WTC11 (cell line): ENCODE measurements at regions not wholly inside any gene's neighbourhood (a gene's known extent, or its start where the extent isn't known, plus 50 kb on each side); places are given as distances from the start of the nearest gene placed in this dataset.

Experiments
- ATAC-seq: fragments of 200-7000 bp; cut with Tn5 transposase; 2 replicates; pipeline ENCODE4 v1.10.0; 2021; ENCODE audit warnings: mild to moderate bottlenecking, moderate library complexity
- CTCF ChIA-PET: fragments of 300-600 bp; sonication (Branson Sonifier 250); formaldehyde crosslinking; loops from one replicate; lab custom pipeline; 2021; ENCODE audit warnings: antibody characterized with exemption; lab: Charles Lee
- POLR2A ChIA-PET: fragments of 350-600 bp; sonication (Branson Sonifier 250); formaldehyde crosslinking; loops from one replicate; lab custom pipeline; 2021; ENCODE audit warnings: antibody characterized with exemption; lab: Charles Lee
- DNase-seq: peaks from one replicate; pipeline ENCODE4 v3.0.0; 2021; ENCODE audit warnings: low spot score
- H3K27ac Mint-ChIP-seq: 2 replicates; pipeline ENCODE4 v1.8.0; 2021; ENCODE audit warnings: mixed read lengths
- H3K27me3 Mint-ChIP-seq: 2 replicates; pipeline ENCODE4 v1.8.0; 2021; ENCODE audit warnings: low read depth, mild to moderate bottlenecking, moderate library complexity, mixed read lengths
- H3K36me3 Mint-ChIP-seq: 2 replicates; pipeline ENCODE4 v1.8.0; 2021; ENCODE audit warnings: mixed read lengths
- H3K4me1 Mint-ChIP-seq: 2 replicates; pipeline ENCODE4 v1.8.0; 2022; ENCODE audit warnings: mixed read lengths
- H3K4me3 Mint-ChIP-seq: 2 replicates; pipeline ENCODE4 v1.8.0; 2021; ENCODE audit warnings: mild to moderate bottlenecking, moderate library complexity, mixed read lengths
- H3K9me3 Mint-ChIP-seq: 2 replicates; pipeline ENCODE4 v1.8.0; 2021; ENCODE audit warnings: mixed read lengths
- CBFB ChIP-seq: sonication (generic); formaldehyde crosslinking; IDR thresholded peaks from 2 replicates; pipeline ENCODE4 v1.8.1; 2022; ENCODE audit warnings: mild to moderate bottlenecking, low read depth, missing genetic modification reagents
- FOXK1 ChIP-seq: sonication (generic); formaldehyde crosslinking; IDR thresholded peaks from 2 replicates; pipeline ENCODE4 v1.8.0; 2022; ENCODE audit warnings: mild to moderate bottlenecking, moderate library complexity, missing genetic modification reagents
- GRHL2 ChIP-seq: fragments of 250-450 bp; sonication (Bioruptor Pico); IDR thresholded peaks from 2 replicates; pipeline ENCODE4 v1.8.0; 2022; ENCODE audit warnings: mild to moderate bottlenecking, moderate library complexity; ENCODE audit not compliant: insufficient replicate concordance, severe bottlenecking
- JAZF1 ChIP-seq: fragments of 250-450 bp; sonication (Bioruptor Pico); IDR thresholded peaks from 2 replicates; pipeline ENCODE4 v1.9.0; 2021; ENCODE audit warnings: moderate library complexity, mild to moderate bottlenecking, inconsistent platforms
- KAT7 ChIP-seq: sonication (generic); formaldehyde crosslinking; IDR thresholded peaks from 2 replicates; pipeline ENCODE4 v1.8.1; 2023; ENCODE audit warnings: missing genetic modification reagents, mild to moderate bottlenecking, borderline replicate concordance
- MYBL2 ChIP-seq: sonication (generic); formaldehyde crosslinking; IDR thresholded peaks from 2 replicates; pipeline ENCODE4 v1.8.1; 2023; ENCODE audit warnings: mild to moderate bottlenecking, moderate library complexity, missing genetic modification reagents
- OVOL2 ChIP-seq: fragments of 250-450 bp; sonication (Bioruptor Pico); IDR thresholded peaks from 2 replicates; pipeline ENCODE4 v1.9.0; 2021; ENCODE audit warnings: mild to moderate bottlenecking, borderline replicate concordance
- SP1 ChIP-seq: sonication (generic); formaldehyde crosslinking; conservative IDR thresholded peaks from 2 replicates; pipeline ENCODE4 v1.8.1; 2022; ENCODE audit warnings: missing genetic modification reagents
- STAT6 ChIP-seq: sonication (generic); formaldehyde crosslinking; conservative IDR thresholded peaks from 2 replicates; pipeline ENCODE4 v1.8.1; 2023; ENCODE audit warnings: mild to moderate bottlenecking, low read depth, missing genetic modification reagents, moderate library complexity
- TEAD4 ChIP-seq: sonication (generic); formaldehyde crosslinking; IDR thresholded peaks from 2 replicates; pipeline ENCODE4 v1.8.0; 2022; ENCODE audit warnings: mild to moderate bottlenecking, missing genetic modification reagents
- ZNF138 ChIP-seq: sonication (generic); formaldehyde crosslinking; conservative IDR thresholded peaks from 2 replicates; pipeline ENCODE4 v1.8.1; 2022; ENCODE audit warnings: mild to moderate bottlenecking, moderate library complexity, missing genetic modification reagents
- ZNF263 ChIP-seq: sonication (generic); formaldehyde crosslinking; IDR thresholded peaks from 2 replicates; pipeline ENCODE4 v1.8.1; 2022; ENCODE audit warnings: low read depth, mild to moderate bottlenecking, moderate library complexity, missing genetic modification reagents
- ZNF425 ChIP-seq: fragments of 250-450 bp; sonication (Bioruptor Pico); conservative IDR thresholded peaks from 2 replicates; pipeline ENCODE4 v1.9.0; 2021; ENCODE audit warnings: mild to moderate bottlenecking
- ZNF532 ChIP-seq: fragments of 250-450 bp; sonication (Bioruptor Pico); IDR thresholded peaks from 2 replicates; pipeline ENCODE4 v1.9.0; 2021; ENCODE audit warnings: mild to moderate bottlenecking, borderline replicate concordance
- TF ChIP-seq, protein P1 (sequence below): fragments of 250-450 bp; sonication (Bioruptor Pico); IDR thresholded peaks from 2 replicates; pipeline ENCODE4 v1.9.0; 2021; ENCODE audit warnings: mild to moderate bottlenecking

- ChIA-PET CTCF (no interaction called here), POLR2A (no interaction called here)
- peaks cover 3% of the 10 kb centered on the region; the same call in 1 of the 2 replicates for H3K4me1 Mint-ChIP-seq
- ATAC-seq (no peak), DNase-seq (no peak)
- no peaks in the 10 kb centered on the region for H3K36me3 Mint-ChIP-seq
- H3K27me3 Mint-ChIP-seq = no peaks in the 10 kb centered on the region
- H3K4me3 Mint-ChIP-seq = no peak overlapping the region
- H3K27ac Mint-ChIP-seq = no peak overlapping the region
- peaks cover 5% of the 10 kb centered on the region; the same call in 1 of the 2 replicates for H3K9me3 Mint-ChIP-seq
- TF ChIP-seq STAT6 (CRISPR knock-in tag) = no peak
- TF ChIP-seq SP1 (CRISPR knock-in tag) = no peak
- TF ChIP-seq JAZF1 = no peak
- no peak for TF ChIP-seq ZNF138 (CRISPR knock-in tag)
- no peak for TF ChIP-seq KAT7 (CRISPR knock-in tag)
- no peak for TF ChIP-seq OVOL2 (CRISPR knock-in tag)
- no peak for TF ChIP-seq GRHL2 (CRISPR knock-in tag)
- no peak for TF ChIP-seq MYBL2 (CRISPR knock-in tag)
- TF ChIP-seq CBFB (CRISPR knock-in tag) = no peak
- TF ChIP-seq FOXK1 (CRISPR knock-in tag) = no peak
- TF ChIP-seq, protein P1, sequence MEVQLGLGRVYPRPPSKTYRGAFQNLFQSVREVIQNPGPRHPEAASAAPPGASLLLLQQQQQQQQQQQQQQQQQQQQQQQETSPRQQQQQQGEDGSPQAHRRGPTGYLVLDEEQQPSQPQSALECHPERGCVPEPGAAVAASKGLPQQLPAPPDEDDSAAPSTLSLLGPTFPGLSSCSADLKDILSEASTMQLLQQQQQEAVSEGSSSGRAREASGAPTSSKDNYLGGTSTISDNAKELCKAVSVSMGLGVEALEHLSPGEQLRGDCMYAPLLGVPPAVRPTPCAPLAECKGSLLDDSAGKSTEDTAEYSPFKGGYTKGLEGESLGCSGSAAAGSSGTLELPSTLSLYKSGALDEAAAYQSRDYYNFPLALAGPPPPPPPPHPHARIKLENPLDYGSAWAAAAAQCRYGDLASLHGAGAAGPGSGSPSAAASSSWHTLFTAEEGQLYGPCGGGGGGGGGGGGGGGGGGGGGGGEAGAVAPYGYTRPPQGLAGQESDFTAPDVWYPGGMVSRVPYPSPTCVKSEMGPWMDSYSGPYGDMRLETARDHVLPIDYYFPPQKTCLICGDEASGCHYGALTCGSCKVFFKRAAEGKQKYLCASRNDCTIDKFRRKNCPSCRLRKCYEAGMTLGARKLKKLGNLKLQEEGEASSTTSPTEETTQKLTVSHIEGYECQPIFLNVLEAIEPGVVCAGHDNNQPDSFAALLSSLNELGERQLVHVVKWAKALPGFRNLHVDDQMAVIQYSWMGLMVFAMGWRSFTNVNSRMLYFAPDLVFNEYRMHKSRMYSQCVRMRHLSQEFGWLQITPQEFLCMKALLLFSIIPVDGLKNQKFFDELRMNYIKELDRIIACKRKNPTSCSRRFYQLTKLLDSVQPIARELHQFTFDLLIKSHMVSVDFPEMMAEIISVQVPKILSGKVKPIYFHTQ (CRISPR knock-in tag) = no peak
- TF ChIP-seq TEAD4 (CRISPR knock-in tag) = no peak
- TF ChIP-seq ZNF425 (CRISPR knock-in tag) = no peak
- TF ChIP-seq ZNF263 = no peak
- no peak for TF ChIP-seq ZNF532
Observed at GRCh38 chr1:194940336-194941030, 1667.8 kb downstream of the KCNT2 start.
